ENCODE measurements at regions not wholly inside any gene's neighbourhood (a gene's known extent, or its start where the extent isn't known, plus 50 kb on each side); places are given as distances from the start of the nearest gene placed in this dataset.

DNA sequence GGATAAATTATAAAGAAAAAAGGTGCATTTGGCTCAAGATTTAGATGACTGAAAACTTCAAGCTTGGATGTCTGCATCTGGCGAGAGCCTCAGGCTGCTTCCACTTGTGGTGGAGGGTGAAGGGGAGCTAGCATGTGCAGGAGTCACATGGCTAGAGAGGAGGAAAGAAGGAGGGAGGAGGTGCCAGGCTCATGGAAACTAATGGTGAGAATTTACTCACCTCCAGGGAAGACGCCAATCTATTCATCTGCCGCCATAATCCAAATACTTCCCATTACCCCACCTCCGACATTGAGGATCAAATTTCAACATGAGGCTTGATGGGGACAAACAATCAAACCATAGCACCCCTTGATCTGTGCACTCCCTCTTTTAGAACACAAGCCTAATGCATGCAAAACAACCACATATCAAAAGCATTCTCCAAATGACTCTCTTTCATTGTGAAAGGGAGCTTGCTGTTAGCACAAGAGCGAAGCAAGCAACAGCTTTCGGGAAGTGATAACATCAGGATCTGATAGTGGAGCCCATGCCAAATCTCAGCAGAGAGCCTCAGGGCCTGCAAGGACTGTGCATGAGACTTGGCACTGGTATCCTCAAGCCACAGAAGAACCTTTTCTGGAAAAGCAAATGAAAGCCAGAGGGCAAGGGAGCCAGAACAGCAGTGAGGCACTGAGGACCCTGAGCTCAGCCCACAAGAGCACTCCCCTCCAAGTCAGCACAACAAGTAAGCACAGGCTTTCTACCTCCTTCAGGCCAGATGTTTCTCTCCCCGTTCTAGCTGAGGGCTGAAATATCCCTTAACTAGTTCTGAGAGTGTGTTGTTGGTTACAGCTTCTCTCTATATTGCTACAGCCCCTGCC is 50.2 kb upstream of the THBS1 start:
- DNase-seq, result no peak

Measured in inflammatory macrophage treated with lipopolysaccharide for 4 hours (primary cell).